K562 (cell line): ENCODE measurements at regions not wholly inside any gene's neighbourhood (a gene's known extent, or its start where the extent isn't known, plus 50 kb on each side); places are given as distances from the start of the nearest gene placed in this dataset.

Experiments used
- ATAC-seq: fragments of 200-7000 bp; cut with Tn5 transposase; 3 replicates; pipeline ENCODE4 v1.9.1; 2020; ENCODE audit warnings: moderate library complexity
- BruUV-seq: library from RNA; stranded (reverse); fragments of 400-500 nt; replicated peaks from 2 replicates; lab custom pipeline; 2021; lab: Mats Ljungman, UMichigan
- CTCF ChIA-PET: fragments of 300-600 bp; formaldehyde crosslinking; extraction: SDS; loops from one replicate; lab custom pipeline; 2021; ENCODE audit warnings: low intra/inter-chr PET ratio; lab: Yijun Ruan, JAX
- POLR2A ChIA-PET: fragments of 300-600, 350-650 bp; sonication (Branson Sonifier 250); formaldehyde crosslinking; extraction: SDS; loops from one replicate; lab custom pipeline; 2021; ENCODE audit warnings: antibody characterized with exemption, inconsistent platforms; lab: Yijun Ruan, JAX
- DNase-seq, 4 experiments: peaks; one replicate each; pipeline versions ENCODE4 v3.0.0 to v3.0.0-alpha.2; 2011 to 2018; ENCODE audit warnings: low spot score in 3 of 4, mixed read lengths in 3 of 4; ENCODE audit errors: extremely low read depth in 1 of 4
- FAIRE-seq: peaks from 2 replicates; lab custom pipeline; 2011; peaks lifted over from hg19 to GRCh38; lab: Jason Lieb, UNC
- H2AFZ ChIP-seq: 2 replicates; pipeline ENCODE4 v1.6.0; 2011; ENCODE audit warnings: low read depth, low read length, control low read depth, inconsistent platforms
- H3K27ac ChIP-seq: fragments of 200-600 bp; 3 replicates; pipeline ENCODE4 v1.8.0; 2011; ENCODE audit warnings: low read depth, mild to moderate bottlenecking, control low read depth, inconsistent platforms, low read length, moderate library complexity, mixed read lengths; ENCODE audit errors: extremely low read depth
- H3K27me3 ChIP-seq, 2 experiments: fragments of 300-600 bp in 1 of 2; 2 replicates in 1 of 2; 3 replicates in 1 of 2; pipeline versions ENCODE4 v1.6.0 to v1.8.0; 2011; ENCODE audit warnings: inconsistent platforms in 2 of 2, low read length in 2 of 2, mild to moderate bottlenecking in 1 of 2, mixed read lengths in 1 of 2, moderate library complexity in 1 of 2; ENCODE audit not compliant: control insufficient read depth in 2 of 2, insufficient read depth in 2 of 2
- H3K36me3 ChIP-seq: fragments of 300-600 bp; 3 replicates; pipeline ENCODE4 v1.8.0; 2011; ENCODE audit warnings: mild to moderate bottlenecking, low read length, inconsistent platforms; ENCODE audit not compliant: control insufficient read depth, insufficient read depth
- H3K4me1 ChIP-seq, 2 experiments: fragments of 200-600 bp in 1 of 2; replicated peaks in 1 of 2; 2 replicates in 1 of 2; 3 replicates in 1 of 2; pipeline versions ENCODE4 v1.5.1 to v1.8.0; 2011; ENCODE audit warnings: inconsistent platforms in 2 of 2, low read length in 2 of 2, mild to moderate bottlenecking in 1 of 2, mixed read lengths in 1 of 2, moderate library complexity in 1 of 2; ENCODE audit not compliant: control insufficient read depth in 2 of 2, insufficient read depth in 2 of 2
- H3K4me2 ChIP-seq: 2 replicates; pipeline ENCODE4 v1.6.1; 2011; ENCODE audit warnings: low read length, control low read depth, inconsistent platforms, mixed read lengths; ENCODE audit not compliant: insufficient read depth
- H3K4me3 ChIP-seq: fragments of 200-600 bp; sonication (generic), shearing (Covaris generic); 2 replicates; pipeline ENCODE4 v1.5.1; 2016; ENCODE audit warnings: control low read depth, inconsistent platforms
- H3K79me2 ChIP-seq: fragments of 200-600 bp; 3 replicates; pipeline ENCODE4 v1.8.0; 2011; ENCODE audit warnings: low read length, inconsistent platforms; ENCODE audit not compliant: control insufficient read depth, insufficient read depth
- H3K9ac ChIP-seq, 2 experiments: 2 replicates each; pipeline versions ENCODE4 v1.6.0 to v1.6.1; 2011; ENCODE audit warnings: low read depth in 2 of 2, low read length in 2 of 2, control low read depth in 1 of 2, inconsistent platforms in 1 of 2, mild to moderate bottlenecking in 1 of 2, mixed read lengths in 1 of 2; ENCODE audit not compliant: insufficient read depth in 1 of 2
- H3K9me1 ChIP-seq: one replicate; pipeline ENCODE4 v1.6.0; 2011; ENCODE audit warnings: inconsistent platforms, mild to moderate bottlenecking, low read length, moderate library complexity; ENCODE audit not compliant: control insufficient read depth, insufficient read depth
- H3K9me3 ChIP-seq: replicated peaks from 2 replicates; pipeline ENCODE4 v1.5.1; 2011; ENCODE audit warnings: low read depth, low read length, inconsistent platforms; ENCODE audit not compliant: control insufficient read depth, insufficient read depth
- H4K20me1 ChIP-seq: replicated peaks from 2 replicates; pipeline ENCODE4 v1.6.1; 2011; ENCODE audit warnings: low read length, inconsistent platforms, mixed read lengths; ENCODE audit not compliant: control insufficient read depth, insufficient read depth
- BCLAF1 ChIP-seq, 2 experiments: fragments of 450-650 bp in 1 of 2; IDR thresholded peaks; 2 replicates each; pipeline ENCODE4 v1.6.1; 2011 to 2017; ENCODE audit warnings: low read depth in 2 of 2, antibody characterized with exemption in 1 of 2, borderline replicate concordance in 1 of 2, low read length in 1 of 2, mild to moderate bottlenecking in 1 of 2, mixed read lengths in 1 of 2; ENCODE audit not compliant: control insufficient read depth in 1 of 2
- CBX5 ChIP-seq: IDR thresholded peaks from 2 replicates; pipeline ENCODE4 v1.6.1; 2014; ENCODE audit warnings: low read depth, borderline replicate concordance
- CREB1 ChIP-seq, 2 experiments: sonication (generic) in 1 of 2; formaldehyde crosslinking in 1 of 2; IDR thresholded peaks; 2 replicates each; pipeline versions ENCODE4 v1.6.1 to v1.8.0; 2012 to 2022; ENCODE audit warnings: inconsistent platforms in 1 of 2, mild to moderate bottlenecking in 1 of 2, missing genetic modification reagents in 1 of 2, moderate library complexity in 1 of 2
- ID3 ChIP-seq, 2 experiments: fragments of 250-450 bp in 1 of 2; fragments of 450-650 bp in 1 of 2; sonication (Bioruptor Pico) in 1 of 2; IDR thresholded peaks; 2 replicates each; pipeline versions ENCODE4 v1.6.1 to v1.8.0; 2016 to 2021; ENCODE audit warnings: mild to moderate bottlenecking in 2 of 2, moderate library complexity in 2 of 2, missing compliant biosample characterization in 1 of 2, missing genetic modification characterization in 1 of 2
- RBM14 ChIP-seq: fragments of 200-400 bp; formaldehyde crosslinking; IDR thresholded peaks from 2 replicates; pipeline ENCODE4 v1.6.1; 2018; ENCODE audit warnings: low read depth, mild to moderate bottlenecking, low read length, moderate library complexity, borderline replicate concordance; ENCODE audit not compliant: insufficient read depth
- SMAD3 ChIP-seq: fragments of 450-650 bp; formaldehyde crosslinking; conservative IDR thresholded peaks from 2 replicates; pipeline ENCODE4 v1.4.0; 2020; ENCODE audit warnings: mild to moderate bottlenecking
- ZBTB9 ChIP-seq: fragments of 450-650 bp; formaldehyde crosslinking; IDR thresholded peaks from 2 replicates; pipeline ENCODE4 v1.4.0; 2020; ENCODE audit warnings: mild to moderate bottlenecking, moderate library complexity
- ZFPM2 ChIP-seq: fragments of 250-450 bp; sonication (Bioruptor Pico); IDR thresholded peaks from 2 replicates; pipeline ENCODE4 v1.5.1; 2022; ENCODE audit warnings: mild to moderate bottlenecking
- ZNF212 ChIP-seq: fragments of 450-650 bp; formaldehyde crosslinking; IDR thresholded peaks from 2 replicates; pipeline ENCODE4 v1.4.0; 2020; ENCODE audit warnings: mild to moderate bottlenecking
- WGBS: fragments of 100-300 bp; shearing (Covaris generic); methylation state at CpG from one replicate; pipeline ENCODE4 v1.1.6; 2016; ENCODE audit warnings: low coverage, mixed read lengths; ENCODE audit not compliant: insufficient coverage; ENCODE audit errors: missing lambda C conversion rate; 5-methylcytosine and 5-hydroxymethylcytosine counted together
- in situ Hi-C: fragments of 300-500 bp; cut with MboI; formaldehyde crosslinking; loops from 4 replicates; pipeline ENCODE4 v1.15.0; 2018; ENCODE audit warnings: inconsistent platforms, mixed read lengths
- intact Hi-C: fragments of 100-400 bp; cut with micrococcal nuclease; formaldehyde crosslinking; loops from 2 replicates; pipeline ENCODE4 v1.14.2; 2022
- TF ChIP-seq, protein P1 (sequence below): IDR thresholded peaks from 2 replicates; pipeline ENCODE4 v1.6.1; 2011; ENCODE audit warnings: borderline replicate concordance, low read depth, mild to moderate bottlenecking, moderate library complexity, low read length; ENCODE audit not compliant: insufficient read depth, poor library complexity, severe bottlenecking

DNA sequence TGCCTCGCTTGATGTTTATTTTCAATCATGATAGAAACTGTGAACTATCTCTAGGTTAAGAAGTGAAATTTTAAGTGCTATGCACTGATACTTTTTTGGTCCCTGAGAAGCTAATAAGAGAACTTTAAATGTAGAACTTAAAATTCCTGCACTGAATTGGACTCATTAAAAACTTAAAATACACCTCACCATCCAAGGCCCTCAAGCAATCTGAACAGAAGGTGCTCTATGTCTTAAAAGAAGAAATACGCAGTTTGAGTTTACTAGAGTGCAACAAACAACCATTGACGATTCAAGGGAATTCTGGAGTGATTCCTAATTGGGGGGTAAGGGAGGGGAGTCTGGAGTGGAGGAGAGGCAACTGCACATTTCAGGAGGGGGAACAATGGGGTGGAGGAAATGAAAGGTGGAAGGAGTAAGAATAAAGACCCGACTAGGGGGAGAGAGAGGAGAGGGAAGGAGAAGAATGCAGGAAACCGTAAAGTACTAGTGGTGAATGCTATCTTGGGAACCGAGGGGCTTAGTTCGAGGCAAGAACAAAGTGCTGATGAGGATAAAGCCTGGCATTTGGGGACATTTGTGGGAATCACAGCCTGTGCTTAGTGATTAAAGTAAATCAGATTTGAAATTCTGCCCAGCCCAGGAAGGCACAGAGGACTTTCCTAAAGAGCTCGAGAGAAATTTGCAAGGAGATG, 389.7 kb downstream of the AACS start:
- WGBS, result under 1% methylated on average over 8 of the region's 8 CpGs
- no peaks in the 10 kb centered on the region for H3K27me3 ChIP-seq
- no peak for ATAC-seq
- no peaks in the 10 kb centered on the region for H4K20me1 ChIP-seq
- H3K9me3 ChIP-seq, result no peaks in the 10 kb centered on the region
- H3K79me2 ChIP-seq, result no peaks in the 10 kb centered on the region
- H3K4me2 ChIP-seq, result no peak overlapping the region
- H3K4me1 ChIP-seq, result no peaks in the 10 kb centered on the region
- no peaks in the 10 kb centered on the region for H3K36me3 ChIP-seq
- H2AFZ ChIP-seq, result no peak overlapping the region
- no peak for DNase-seq
- no peak overlapping the region for H3K4me3 ChIP-seq
- H3K27ac ChIP-seq, result no peak overlapping the region
- TF ChIP-seq SMAD3 (CRISPR knock-in tag), result no peak
- no peak for TF ChIP-seq CBX5
- TF ChIP-seq CREB1 (IDR thresholded peaks at IDR 0.05), result no peak
- no peak for TF ChIP-seq CREB1 (CRISPR knock-in tag; IDR thresholded peaks at IDR 0.05)
- no peak for TF ChIP-seq ZFPM2 (CRISPR knock-in tag)
- no peak for TF ChIP-seq ZBTB9 (CRISPR knock-in tag)
- TF ChIP-seq ZNF212 (CRISPR knock-in tag), result no peak
- no peak for TF ChIP-seq RBM14
- no peak for TF ChIP-seq ID3 (CRISPR knock-in tag; IDR thresholded peaks at IDR 0.05)
- no peak for TF ChIP-seq ID3 (tag; IDR thresholded peaks at IDR 0.05)
- TF ChIP-seq, protein P1, sequence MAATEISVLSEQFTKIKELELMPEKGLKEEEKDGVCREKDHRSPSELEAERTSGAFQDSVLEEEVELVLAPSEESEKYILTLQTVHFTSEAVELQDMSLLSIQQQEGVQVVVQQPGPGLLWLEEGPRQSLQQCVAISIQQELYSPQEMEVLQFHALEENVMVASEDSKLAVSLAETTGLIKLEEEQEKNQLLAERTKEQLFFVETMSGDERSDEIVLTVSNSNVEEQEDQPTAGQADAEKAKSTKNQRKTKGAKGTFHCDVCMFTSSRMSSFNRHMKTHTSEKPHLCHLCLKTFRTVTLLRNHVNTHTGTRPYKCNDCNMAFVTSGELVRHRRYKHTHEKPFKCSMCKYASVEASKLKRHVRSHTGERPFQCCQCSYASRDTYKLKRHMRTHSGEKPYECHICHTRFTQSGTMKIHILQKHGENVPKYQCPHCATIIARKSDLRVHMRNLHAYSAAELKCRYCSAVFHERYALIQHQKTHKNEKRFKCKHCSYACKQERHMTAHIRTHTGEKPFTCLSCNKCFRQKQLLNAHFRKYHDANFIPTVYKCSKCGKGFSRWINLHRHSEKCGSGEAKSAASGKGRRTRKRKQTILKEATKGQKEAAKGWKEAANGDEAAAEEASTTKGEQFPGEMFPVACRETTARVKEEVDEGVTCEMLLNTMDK, result no peak
- no peak for TF ChIP-seq BCLAF1 (IDR thresholded peaks at IDR 0.05; ENCODE audit: borderline replicate concordance in 1 of 2, control insufficient read depth in 1 of 2, low read depth in 2 of 2, low read length in 1 of 2)
- intact Hi-C loops, result no loop called here
- no peak overlapping the region for H3K9ac ChIP-seq
- no TSS peak for BruUV-seq
- FAIRE-seq, result no peak
- CTCF ChIA-PET, result no interaction called here
- in situ Hi-C loops, result no loop called here
- no peaks in the 10 kb centered on the region for H3K9me1 ChIP-seq
- POLR2A ChIA-PET, result no interaction called here
